NB4 (cell line): ENCODE measurements at regions not wholly inside any gene's neighbourhood (a gene's known extent, or its start where the extent isn't known, plus 50 kb on each side); places are given as distances from the start of the nearest gene placed in this dataset.

Source experiments
- CTCF ChIP-seq: IDR thresholded peaks from one replicate; pipeline ENCODE4 v1.5.1; 2012; ENCODE audit warnings: low read depth, low read length
- MYC ChIP-seq: IDR thresholded peaks from 2 replicates; pipeline ENCODE4 v1.6.1; 2011; ENCODE audit warnings: low read depth, low read length
- POLR2A ChIP-seq: IDR thresholded peaks from 2 replicates; pipeline ENCODE4 v1.6.1; 2011; ENCODE audit warnings: mild to moderate bottlenecking; ENCODE audit not compliant: insufficient read length; ENCODE audit errors: extremely low read depth
- TF ChIP-seq, protein P1 (sequence below): IDR thresholded peaks from 2 replicates; pipeline ENCODE4 v1.6.1; 2011; ENCODE audit warnings: low read depth, low read length

DNA sequence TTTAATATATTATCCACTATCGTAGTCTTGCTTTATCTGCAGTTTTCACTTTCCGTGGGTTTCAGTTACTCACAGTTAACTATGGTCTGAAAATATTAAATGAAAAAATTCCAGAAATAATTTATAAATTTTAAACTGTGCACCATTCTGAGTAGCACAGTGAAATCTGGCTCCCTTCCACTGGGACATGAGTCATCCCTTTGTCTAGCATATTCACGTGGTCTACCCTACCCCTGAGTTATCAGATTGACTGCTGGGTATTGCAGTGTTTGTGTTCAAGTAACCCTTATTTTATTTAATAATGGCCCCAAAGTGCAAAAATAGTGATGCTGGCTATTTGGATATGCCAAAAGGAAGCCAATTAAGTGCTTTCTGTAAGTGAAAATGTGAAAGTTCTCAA is 539.5 kb upstream of the AGTR1 start:
- TF ChIP-seq CTCF (no peak), POLR2A (no peak), MYC (no peak)
- TF ChIP-seq, protein P1, sequence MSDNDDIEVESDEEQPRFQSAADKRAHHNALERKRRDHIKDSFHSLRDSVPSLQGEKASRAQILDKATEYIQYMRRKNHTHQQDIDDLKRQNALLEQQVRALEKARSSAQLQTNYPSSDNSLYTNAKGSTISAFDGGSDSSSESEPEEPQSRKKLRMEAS, result no peak
